Stimulated activated CD4-positive, alpha-beta T cell treated with anti-CD3 and anti-CD28 coated beads, Interleukin-2, amount 100 ng/mL, for 4 hours (primary cell): ENCODE measurements at regions not wholly inside any gene's neighbourhood (a gene's known extent, or its start where the extent isn't known, plus 50 kb on each side); places are given as distances from the start of the nearest gene placed in this dataset.

ENCODE experiments used
- DNase-seq: peaks from one replicate; pipeline ENCODE4 v3.0.0-alpha.2; 2020; ENCODE audit warnings: low read depth

DNA sequence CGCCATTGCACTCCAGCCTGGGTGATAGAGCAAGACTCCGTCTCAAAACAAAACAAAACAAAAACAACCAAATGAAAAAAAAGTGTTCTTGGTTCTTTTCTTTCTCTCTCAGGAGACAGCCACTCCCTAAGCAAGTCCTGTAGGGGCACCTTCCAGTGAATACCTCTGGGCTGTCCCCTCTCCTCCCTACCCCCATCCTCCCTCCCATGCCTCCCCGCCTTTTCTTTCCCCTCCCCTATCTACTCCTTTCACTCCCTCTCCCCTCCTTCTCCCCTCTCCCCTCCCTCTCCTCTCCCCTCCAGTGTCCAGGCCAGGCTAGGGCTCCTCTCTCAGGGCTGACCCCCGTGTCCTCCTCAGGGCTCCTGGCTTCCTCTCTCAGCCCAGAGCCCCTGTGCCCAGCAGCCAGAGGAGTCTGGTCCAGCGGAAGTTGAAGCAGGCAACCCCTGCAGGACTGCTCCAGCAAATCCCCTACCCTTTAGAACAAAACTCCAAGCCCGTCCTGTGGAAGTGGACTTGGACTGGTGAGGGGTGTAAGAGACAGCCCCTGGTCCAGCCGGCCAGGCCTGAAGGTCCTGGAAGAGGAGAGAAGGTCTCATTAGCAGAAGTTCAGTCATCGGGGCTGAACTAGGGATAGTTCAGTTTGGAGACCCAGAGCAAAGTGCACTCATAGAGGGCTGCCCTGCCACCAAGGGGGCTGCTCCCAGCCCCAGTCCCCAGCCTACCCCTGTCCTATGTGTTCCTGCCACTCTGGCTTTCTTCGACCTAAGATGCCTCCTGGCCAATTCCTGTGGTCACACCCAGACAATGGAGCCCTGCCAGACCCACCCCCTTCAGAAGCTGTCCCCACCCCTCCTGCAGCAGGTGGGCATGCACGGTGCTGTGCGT is 79.8 kb upstream of the IQSEC1 start:
- no peak for DNase-seq

DNA sequence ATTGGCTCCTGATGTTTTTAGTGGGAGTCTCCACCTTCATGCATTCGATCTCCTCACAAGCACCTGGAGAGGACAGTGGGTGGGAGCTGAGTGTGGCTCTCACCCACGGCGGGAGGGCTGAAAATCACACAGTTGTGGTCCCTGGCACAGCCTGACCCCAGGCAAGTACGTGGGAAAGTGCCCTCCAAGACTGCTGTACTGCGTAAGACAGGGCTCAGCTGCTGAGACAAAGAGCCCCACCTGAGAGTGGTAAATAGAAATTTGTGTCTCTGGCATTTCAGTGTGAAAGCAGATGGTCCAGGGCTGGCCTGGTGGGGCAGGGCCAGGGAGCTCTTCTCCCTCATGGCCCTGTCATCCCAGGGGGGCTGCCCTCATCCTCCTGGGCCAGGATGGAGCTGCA is 77.4 kb upstream of the IQSEC1 start:
- DNase-seq = no peak

DNA sequence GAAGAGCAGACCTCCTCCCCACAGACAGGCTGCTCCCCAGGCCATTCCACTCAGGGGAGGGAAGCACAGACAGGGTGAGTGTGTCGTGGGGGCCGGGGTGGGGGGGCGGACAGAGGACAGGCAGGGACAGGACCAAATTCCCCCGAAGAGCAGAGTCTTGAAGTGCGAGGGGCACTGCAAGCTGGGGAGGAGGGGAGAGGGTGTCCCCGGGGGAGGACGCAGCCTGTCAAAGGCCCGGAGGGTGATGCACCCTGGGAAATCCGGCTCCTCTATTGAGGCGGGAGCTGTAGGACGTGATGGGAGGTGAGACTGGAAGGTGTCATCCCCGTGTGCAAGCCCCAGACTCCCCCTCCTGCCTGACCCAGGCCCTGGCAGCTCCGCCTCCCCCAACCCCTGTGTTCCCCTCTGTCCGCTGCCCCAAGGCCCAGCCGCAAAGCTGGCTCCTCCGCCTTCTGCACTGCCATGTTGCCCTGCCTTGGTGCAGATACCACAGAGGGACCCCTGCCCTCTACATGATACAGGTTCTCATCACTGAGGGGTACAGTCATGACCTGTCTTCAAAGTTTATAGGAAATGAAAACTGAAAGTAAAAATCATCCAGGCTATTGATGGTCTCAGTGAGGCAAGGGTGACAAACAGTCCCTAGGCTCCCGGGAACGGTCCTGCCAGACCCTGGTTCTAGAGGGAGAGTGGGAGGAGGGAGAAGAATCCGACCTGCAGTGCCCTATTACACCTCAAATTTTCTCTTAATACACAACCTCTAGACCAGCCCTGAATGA is 76.3 kb upstream of the IQSEC1 start:
- no peak for DNase-seq

DNA sequence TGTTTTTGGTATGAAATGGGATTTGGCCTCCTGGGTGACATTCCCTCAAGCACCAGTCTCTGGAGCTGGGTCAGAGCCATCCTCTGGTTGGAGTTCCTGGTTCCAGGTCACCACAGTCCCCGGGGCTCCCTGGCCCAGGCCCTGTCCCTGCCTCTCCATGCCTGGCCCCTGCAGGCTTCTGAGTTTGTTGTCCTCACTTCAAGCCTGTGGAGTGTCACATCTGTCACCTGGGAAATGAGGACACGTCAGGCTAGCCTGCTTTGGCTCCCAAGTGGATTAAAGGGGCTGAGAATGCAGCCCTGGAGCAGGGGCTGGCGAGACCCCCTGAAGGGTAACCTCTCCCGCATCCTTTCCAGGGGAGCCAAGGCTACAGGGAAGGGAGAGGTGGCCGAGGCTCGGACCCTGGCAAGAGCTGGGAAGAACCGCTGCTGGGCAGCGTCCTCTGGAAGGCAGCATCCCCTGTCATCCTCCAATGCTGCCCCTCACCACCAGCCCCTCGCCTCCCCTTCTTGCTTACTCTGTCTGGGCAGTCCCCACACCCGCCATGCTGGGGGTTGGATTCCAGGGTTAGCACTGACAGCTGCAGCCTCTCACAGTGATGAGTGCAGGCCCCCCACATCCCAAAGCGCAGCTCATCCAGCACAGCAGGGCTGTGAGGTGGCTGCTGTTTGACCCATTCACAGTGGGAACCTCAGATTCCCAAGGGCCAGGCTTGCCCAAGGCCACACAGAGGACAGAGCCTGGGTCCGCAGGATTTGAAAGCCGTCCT is 75.5 kb upstream of the IQSEC1 start:
- DNase-seq = no peak

DNA sequence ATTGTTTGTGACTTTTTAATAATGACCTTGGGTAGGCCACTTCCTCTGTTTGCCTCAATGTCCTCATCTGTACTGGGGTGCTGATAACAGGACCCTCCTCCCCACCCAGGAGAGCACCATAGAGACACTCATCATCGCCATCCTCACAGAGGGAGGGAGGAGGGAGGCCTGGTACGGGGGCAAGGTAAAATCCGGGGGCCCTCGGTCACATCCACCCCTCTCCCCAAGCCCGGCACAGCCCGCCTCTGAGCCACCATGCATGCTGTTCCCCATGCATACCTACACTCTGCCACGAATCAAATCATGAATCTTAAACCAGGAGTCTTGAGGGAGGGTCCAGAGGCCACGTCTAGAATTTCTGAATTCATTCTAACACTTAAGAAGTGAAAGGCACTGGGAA is 74.9 kb upstream of the IQSEC1 start:
- DNase-seq = no peak

DNA sequence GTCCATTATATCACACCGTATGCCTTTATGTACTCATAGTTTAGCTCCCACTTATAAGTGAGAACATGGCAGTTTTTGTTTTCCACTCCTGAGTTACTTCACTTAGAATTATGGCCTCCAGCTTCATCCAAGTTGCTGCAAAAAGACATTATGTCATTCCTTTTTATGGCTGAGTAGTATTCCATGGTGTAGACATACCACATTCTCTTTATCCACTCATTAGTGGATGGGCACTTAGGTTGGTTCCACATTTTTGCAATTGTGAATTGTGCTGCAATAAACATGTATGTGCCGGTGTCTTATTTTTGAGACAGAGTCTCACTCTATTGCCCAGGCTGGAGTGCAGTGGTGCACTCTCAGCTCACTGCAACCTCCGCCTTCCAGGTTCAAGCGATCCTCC is 74.1 kb upstream of the IQSEC1 start:
- DNase-seq = no peak

DNA sequence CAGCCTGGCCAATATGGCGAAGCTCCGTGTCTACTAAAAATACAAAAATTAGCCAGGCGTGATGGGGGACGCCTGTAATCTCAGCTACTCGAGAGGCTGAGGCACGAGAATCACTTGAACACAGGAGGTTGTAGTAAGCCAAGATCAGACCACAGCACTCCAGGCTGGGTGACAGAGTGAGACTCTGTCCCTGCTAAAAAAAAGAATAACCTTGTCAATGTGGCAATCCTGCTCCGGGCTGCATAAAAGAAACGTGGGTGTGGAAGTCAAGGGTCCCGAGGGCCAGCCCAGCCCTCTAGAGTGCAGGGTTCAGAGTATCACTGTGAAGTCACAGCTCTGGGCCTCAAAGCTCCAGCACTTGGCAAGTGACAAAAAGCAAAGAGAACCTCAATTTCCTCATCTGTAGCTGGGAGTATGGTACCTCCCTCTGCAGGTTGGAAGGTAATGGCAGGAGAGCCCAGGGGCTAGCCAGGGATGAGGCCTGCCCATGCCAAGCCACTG is 73.5 kb upstream of the IQSEC1 start:
- DNase-seq = no peak

DNA sequence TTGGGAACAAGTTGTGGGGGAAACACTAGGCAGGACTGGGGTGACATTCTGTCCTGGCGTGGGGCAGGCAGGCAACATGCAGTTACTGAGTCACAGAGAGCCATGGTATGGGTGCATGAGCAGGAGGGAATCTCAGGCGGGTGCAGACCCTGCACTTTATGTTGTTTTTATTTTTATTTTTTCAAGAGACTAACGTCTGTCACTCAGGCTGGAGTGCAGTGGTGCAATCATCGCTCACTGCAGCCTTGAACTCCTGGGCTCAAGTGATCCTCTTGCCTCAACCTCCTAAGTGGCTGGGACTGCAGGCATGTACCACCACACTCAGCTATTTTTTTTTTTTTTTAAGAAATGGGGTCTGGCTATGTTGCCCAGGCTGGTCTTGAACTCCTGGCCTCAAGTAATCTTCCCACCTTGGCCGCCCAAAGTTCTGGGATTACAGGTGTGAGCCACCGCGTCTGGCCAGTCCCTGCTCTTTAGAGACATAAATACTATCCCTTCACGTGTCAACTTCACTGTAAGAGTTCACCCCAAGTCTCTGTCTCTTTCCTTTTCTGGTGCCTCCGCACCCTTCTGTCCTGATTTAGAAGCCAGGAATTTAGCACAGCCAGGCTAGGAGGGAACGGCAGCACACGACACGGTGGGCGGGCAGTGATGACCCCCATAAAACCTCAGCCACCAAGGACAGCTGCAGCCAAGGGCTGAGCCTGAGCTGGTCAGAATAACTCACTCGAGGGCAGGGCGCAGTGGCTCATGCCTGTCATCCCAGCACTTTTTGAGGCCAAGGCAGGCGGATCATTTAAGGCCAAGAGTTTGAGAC is 72.8 kb upstream of the IQSEC1 start:
- no peak for DNase-seq

DNA sequence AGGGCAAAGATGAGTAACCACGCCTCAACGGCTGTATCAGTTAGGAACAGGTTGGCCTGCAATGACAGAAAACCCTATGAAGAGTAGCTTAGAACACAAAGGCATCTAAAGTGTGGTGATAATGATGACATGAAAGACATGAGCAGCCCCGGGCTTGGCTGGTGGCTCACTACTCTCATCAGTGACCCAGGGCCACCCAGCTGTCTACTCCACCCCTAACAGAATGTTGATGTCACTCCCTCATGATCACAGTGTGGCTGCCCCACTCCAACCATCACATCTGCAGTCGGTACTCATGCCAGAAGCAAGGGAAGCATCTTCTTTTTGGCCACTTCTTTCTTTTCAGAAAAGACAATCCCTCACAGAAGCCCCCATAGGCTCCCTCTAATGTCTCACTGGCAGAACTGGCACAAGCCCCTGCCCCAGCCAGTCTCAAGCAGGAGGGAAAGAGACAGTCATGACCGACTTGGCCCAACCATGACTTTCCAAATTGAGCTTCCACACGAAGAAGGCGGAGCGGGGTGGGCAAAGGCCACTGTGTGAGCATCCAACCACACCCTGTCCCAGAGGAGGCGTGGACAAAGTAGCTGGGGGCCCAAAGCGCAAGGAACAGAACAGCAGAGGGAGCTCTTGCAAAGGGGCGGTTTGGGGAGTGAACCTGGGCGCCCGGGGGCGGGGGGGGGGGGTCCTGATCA is 72.0 kb upstream of the IQSEC1 start:
- DNase-seq = no peak

DNA sequence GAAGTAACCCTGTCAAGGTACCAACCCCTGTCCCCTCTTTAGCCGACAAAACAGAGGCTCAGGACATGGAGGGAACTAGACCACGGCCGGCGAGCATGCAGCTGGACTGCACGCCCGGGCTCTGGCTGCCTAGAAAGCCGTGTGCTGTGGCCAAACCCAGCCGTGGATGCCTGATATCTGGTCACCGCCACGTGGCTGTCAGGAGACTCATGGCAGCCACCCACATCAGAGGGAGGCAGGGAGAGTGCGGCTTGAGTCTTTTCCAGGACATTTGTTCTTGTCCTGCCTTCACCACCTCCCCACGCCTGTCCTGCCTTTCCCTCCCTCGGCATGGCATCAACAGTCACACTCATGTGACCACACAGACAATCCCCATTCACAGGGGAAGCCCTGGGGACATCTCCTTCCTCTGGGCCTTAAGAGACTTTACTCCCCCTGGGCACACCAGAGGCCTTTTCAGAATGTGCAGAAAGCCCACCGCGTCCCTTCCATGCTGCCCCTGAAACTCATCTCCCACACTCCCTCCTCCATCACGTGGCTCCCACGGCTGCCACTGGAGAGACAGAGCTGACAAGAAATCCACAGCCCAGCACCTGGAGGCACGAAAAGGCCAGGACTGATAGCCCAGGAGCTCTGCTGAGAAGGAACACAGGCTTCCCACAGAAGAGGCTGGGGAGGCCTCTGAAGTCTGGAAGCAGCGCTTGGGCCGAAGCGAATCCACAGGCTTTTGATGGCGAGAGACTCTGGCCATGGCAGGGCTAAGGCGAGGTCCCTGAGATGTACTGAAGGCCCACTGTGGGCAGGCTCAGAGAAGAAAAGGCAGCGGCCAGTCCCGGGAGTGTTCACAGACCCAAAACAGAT is 71.2 kb upstream of the IQSEC1 start:
- no peak for DNase-seq

DNA sequence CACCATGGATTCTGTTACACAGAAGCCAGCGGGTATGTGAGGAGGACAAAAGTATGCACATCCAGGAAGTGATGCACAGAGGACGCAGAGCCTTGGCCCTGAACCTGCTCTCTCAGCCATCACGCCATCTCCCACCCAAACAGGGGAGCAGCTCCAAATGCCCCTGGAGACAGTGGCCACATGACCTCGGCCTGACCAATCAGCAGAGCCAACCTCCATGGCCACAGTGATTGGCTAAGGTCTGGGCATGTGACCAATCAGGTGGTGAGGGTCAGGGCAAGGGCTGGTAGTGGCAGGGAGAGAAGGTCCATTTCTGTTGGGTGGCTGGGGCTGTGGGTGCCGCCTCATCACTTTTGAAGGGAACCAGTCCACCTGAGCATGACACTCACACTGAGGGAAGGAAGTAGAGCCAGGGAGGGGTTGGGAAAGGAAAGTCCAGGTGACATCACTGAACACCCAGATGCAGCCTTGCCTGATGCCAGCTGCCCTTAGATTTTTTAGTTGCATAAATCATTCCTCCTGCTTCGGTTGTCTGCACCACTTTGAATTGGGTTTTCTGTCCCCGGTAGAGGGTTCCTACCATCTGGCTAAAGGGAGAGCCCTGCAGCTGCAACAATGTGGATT is 70.3 kb upstream of the IQSEC1 start:
- DNase-seq = no peak

DNA sequence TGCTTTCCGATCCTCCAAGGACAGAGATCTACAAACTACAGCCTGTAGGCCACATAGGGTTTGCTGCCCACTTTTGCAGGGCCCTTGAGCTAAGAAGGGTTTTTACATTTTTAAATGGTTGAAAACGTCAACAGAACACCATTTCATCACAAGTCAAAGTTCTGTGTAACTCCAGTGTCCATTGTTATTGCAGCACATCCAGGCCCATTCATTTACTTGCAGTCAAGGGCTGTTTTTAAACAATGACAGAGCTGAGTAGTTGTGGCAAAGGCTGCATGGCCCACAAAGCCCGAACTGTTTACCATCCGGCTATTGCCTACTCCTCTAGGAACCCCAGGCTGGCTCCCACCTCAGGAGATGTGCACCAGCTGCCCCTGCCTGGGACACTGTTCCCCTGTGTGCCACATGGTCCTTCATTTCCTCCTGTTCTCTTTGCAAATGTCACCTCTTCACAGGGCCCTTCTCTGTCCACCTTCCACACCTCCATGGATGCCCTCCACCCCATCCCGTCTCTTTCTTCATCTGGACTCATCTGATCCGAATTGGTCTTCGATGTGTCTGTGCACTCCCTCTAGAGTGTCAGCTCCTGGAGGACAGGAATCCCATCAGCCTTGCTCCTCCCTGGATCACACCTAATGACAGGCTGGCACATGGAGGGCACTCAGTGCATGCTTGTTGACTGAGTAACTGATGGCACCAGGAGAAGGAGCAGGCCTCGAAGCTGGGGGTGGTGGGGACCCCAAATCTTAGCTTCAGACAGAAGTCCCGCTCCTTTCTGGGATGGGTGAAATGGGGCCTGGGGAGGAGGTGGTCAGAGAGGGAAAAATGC is 69.5 kb upstream of the IQSEC1 start:
- DNase-seq = no peak

DNA sequence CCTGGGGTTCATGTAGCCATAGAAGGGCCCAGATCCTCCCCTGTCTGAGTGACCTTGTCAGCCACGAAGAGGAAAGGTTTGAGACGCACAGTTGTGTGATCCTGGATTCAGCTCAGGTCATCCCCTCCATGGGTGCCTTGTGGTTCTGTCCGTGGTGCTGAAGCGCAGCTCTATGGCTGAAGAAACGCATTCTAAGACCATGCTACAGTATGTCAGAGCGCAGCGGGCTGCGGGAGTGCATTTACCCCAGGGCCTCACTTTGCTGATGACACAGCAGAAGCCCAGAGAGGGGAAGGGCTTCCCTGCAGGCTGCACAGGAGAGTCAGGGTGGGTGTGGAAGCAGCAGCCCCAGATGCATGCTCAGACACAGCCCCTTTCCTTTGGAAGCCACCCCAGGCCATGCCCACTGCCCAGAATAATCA is 68.8 kb upstream of the IQSEC1 start:
- DNase-seq = no peak

DNA sequence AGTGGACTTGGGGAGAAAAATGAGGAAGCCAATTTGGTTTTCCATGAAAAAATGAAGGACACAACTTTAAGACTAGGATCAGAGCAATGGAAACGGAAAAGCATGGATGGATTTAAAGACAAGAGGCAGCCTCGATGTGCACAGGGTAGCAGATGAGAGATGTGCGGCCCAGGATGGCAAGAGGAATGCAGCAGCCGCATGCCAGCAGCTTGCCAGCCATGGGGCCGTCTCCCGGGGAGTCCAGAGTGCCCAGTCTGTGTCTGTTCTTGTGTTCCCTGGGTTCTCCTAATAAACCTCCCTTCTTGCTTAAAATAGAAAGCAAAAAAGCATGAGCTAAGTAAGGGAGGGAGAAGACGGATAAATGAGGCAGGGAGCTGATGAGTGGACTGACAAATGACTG is 68.0 kb upstream of the IQSEC1 start:
- DNase-seq = no peak

DNA sequence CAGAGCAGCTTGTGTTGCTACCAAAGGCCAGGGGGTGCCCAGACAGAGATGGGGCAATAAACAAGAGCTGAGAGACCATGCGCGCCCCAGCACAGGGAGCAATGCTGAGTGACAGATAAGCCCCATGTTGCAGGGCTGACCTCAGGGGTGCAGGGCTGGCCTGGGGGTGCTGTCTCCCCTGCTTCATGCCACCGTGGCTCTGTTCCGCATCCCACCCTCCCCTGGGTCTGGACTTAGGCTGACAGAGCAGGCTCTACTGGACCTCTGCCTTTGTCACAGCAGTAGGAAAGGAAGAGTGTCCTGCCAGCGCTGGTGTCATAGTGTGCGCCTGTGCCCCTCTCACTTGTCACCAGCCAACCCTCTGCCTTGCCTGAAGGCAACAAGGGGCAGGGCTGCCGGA is 67.4 kb upstream of the IQSEC1 start:
- no peak for DNase-seq

DNA sequence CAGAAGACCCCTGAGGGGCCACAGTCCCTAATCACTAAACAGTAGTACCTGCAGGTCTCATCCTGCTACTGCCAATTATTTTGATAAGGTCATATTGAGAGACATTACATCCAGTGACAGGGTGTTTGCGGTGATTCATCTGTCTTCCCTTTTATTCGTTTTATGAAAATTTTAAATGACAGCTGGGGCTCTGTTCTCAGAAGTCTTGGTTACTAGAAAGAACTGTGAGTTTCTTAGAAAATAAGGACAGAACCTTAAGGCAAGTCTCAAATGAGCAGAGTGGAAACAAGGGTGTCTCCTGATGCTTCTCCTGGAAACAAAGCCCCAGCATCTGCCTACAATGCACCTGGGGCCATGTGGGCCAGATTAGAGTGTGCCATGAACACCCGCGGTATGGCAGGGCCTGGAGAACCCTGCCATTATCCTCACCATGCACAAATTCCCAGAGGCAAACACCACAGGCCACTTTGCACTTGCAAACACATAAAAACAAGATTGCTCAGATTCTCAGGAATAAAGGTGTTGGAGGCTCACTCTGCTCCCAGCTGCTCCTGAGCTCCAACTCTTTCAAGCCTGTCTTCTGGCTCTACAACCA is 66.3 kb upstream of the IQSEC1 start:
- no peak for DNase-seq

DNA sequence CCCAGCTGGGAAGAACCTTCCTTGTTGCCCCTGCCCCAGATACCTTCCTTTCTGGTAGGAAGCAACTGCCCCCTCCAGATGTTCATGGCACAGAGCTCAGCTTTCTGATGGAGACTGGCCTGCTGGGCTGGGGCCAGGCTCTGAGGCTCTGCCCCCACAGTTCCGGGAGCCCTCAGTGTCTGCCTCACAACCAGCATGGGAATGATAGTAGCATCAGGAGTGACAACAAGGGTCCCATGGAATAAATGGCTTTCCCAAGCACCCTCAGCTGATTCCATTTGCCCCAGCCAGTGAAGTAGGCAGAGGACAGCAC is 65.6 kb upstream of the IQSEC1 start:
- no peak for DNase-seq
